Stimulated activated CD8-positive, alpha-beta memory T cell treated with anti-CD3 and anti-CD28 coated beads, Interleukin-4, amount 100 ng/mL, for 48 hours (primary cell): ENCODE measurements at regions not wholly inside any gene's neighbourhood (a gene's known extent, or its start where the extent isn't known, plus 50 kb on each side); places are given as distances from the start of the nearest gene placed in this dataset.

ENCODE experiments used
- DNase-seq: peaks from one replicate; pipeline ENCODE4 v3.0.0-alpha.2; 2020

DNA sequence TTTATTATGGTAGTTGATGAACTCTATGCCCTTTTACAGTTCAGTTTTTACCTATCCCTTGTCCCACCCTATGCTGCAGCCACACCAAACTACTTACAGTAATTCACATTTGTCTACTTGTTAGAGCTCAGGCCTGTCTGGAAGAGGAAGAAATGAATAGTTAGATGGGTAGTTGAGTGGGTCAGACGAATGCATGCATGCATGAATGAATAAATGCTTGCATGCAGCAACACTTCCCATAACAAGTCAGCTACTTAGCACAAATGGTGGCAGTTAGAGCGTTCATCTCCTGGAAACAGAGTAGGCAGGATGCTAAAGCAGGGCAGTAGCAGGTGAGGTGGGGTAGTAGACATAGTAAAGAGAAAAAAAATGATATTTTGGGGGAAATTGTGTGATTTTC, 322.3 kb downstream of the NDFIP2 start:
- no peak for DNase-seq

DNA sequence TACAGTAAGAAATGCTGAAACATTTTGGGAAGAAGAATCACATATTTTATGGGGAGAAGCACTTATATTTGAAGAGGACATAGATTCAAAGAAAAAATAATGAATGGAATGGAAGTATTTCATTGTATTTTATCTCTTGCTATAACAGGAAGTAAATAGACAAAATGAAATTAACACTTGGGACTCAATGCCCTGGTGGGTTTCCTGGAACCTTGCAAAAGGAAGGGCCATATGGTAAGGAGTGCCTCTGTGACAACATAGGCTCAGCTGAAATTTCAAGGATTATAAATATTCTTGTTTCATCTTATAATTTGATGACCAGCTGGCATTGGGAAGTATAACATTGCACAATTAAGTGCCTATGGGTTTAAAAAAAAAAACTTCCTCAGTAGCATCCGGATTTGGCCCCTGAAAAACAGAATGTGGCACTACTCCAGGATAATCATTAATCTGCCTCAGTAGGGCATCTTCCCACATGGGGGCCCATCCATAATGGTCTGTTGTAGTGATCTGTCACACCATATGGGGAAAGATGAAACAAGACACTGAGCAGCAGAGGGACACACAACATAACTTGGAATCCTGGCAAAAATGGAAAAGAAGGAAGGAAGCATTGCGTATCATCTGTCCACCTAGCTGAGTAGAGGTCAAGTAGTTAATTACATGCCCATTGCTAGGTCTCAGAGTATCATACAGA, 321.6 kb downstream of the NDFIP2 start:
- no peak for DNase-seq

DNA sequence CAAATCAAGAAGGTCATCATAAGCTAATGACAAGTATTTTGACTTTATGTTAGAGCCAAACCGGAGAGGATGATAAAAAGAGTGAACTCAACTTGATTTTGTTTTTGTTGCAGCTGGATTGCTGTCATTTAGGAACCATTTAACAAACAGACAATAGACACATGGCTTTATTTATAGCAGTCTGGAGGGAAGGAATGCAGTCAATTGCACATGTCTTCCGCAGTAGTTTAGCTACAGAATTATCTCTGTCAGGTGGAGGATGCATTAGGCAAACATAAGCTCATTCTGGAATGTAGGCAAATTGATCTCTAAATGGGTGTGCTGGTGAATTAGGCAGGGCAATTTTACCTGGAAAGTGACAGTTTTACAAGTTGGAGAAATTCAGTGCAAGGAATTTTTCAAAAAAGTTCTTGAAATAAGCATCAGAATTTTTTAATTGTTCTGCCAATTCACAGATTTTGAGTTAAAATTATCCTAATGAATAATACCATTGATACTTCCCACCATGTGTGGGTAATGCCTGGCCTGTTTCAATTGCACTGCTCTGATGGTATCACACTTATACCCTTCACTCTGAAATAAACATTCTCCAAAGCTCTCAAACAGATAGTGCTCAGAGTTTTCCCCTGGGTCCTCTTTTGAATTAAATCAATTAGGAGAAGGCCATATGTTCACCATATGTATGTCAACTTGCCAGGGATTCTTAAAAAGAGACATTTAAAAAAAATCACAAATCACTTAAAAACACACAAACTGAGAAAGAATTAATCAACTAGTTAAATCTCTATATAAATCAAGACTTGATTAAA, 318.3 kb downstream of the NDFIP2 start:
- no peak for DNase-seq

DNA sequence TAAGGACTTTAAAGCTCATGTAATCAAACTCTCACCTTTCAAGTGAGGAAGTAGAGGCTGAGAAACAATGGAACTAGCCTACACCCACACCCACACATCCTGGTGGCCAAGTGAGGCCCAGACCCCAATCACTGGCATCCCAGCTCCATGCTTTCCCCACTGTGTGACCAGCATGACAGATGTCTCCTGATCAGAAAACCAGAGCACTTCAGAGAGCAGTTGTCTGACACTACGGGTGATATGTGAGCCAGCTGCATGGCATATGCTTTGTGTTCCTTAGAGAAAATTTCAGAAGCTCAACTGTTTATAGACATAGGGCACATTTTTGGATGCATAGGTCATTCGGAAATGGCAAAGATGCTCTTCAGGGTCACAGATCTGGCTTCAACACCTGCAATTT, 315.2 kb downstream of the NDFIP2 start:
- no peak for DNase-seq

DNA sequence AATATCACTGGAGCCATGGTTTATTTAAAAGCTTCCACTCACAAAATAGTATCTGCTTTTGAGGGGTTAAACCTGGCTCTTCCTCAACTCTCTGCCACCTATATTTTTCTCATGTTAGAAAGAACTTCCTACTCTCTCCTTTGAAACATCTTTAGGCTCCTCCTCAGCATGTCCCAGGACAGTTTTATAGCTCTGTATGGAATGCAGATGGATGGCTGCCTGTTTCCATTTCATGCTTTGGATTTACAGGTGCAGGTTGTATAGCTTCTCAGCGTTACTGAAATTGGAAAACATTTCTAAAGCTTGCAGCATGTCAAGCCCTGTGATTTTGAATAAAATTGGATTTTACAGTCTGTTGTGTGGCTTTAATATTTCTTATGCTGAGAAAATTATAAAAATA, 314.0 kb downstream of the NDFIP2 start:
- no peak for DNase-seq

DNA sequence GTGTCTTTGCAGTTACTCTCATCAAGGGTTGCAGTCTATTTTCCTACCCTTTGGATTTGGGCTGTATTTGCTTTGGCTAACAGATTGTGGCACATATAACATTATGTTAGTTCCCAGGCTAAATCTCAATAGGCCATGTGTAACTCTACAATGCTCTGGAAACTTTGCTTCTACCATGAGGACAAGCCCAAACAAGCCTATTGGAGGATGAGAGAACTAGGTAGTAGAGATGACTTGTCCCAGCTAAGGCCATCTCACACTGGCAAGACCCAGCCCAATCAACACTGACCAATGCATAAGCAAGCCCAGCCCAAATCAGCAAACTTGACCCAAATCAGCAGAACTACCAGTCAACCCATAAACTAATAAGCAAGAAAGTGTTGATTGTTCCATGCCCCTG, 311.8 kb downstream of the NDFIP2 start:
- no peak for DNase-seq

DNA sequence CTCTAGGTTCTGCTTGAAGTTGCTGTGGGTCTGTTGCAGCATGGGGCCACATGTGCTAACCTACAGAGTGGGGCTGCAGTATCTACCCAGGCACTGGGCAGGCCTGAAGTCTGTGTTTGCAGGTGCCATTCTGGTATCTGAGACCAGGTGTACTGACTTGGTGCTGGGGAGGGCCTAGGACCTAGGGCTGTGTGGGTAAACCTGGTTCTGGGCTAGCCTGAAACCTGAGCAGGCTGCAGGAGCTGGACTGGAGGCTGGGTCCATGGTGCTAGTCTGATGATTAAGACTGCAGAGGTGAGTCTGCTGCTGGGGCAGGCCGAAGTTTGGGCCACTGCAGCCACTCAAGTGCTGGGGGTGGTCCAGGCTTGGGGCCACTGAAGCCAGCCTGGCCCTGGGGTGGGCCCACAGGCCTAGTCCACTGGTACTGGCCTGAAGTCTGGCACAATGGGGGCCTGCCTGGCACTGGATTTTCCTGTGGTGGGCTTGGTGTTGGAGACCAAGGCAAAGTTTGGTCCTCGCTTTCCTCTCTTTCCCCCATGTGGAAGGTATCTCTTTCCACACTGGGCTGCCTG, 310.6 kb downstream of the NDFIP2 start:
- DNase-seq: no peak

DNA sequence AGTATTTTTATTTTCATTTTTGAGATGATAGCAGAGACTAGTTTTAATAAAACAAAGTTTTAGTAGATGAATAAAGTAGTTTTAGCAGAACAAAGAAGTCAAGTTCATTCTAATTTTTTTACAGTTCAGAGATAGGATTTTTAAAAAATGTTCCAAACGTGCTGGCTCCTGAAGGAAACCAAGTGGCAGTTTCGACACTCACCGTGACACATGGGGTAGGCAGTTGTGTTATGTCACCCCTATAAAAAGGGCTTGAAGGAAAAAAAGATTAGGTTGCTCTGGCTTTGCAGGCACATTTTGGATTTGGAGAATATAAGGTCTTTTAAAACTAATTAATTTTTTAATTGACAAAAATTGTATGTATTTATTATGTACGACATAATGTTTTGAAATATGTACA, 305.2 kb downstream of the NDFIP2 start:
- no peak for DNase-seq

DNA sequence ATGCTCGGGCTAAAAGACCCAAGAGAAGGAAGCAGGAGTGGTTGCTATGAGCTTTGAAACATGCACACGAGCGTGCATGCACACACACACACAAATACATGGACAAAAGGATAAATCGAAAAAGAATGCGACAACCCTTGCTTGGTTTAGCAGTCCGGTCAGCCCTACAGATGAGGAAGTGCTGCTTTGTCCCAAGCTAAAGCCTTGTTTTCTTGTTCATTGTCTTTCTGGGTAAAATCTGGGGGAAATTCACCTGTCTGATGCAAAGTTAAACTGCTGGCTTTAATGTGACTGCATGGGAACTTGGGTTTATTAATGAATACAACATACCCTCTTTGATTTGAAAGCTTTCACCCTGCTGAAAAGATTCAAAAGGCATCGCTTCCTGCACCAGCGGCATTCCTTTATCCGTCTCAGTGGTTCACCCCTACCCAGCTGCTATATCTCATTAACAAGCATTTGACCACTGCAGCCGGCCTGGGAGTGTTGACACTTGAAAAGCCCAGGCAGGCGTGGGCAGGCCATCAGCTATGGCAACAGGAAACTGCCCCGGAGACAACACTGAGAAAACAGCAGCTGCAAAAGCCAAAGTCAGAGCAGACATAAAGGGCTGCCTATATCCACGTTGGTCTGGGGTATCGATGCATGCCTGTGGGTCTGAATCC, 301.7 kb downstream of the NDFIP2 start:
- no peak for DNase-seq

DNA sequence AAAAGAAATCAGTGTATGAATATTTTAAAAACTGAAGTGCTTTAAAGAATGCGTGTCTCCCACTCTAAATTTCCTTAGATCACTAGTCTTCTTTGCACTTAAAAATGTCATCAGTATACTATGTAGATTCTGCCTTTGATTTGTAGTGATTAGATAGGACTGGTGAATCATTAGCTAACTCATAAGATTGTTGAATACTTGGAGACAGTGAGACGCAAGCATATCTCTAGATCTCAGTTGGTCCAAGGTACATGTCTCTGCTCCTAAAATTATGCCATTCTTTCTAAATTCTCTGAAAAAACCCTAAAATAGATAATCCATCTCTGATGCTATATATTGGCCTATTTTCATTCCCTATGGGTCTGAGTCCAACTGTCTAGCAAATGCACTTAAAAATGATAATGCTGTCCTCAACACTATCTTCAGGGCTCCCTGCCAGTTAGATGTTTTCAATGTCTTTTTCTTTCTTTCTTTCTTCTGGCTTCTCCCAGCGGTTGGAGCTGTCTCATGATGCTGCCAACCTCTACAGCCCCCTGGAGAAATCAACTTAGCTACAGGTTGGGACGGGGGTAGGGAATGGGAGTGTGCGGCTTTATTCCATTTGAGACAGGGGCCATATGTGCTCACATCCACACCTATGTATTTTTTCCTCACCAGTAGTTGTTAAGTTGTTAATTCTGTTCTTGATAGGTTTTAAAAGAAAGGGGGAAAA, 301.0 kb downstream of the NDFIP2 start:
- DNase-seq: no peak

DNA sequence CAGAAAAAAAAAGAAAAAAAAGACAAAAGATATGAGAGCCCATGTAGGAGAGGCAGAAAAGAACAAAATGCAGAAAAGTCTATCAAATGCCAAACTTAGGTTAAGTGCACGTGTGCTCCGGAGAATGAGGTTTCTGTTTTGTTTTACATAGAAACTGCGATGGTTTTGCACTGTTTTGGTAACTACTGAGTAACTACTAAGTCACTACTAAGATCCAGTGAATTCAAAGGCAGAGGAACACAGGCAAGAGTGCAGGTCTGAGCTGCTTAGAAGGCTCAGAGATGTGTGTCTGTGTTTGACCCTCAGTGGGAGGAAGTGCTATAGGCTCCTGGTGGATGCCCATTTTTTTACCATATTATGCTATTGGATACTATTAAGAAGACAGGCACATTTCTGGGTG, 299.3 kb downstream of the NDFIP2 start:
- no peak for DNase-seq

DNA sequence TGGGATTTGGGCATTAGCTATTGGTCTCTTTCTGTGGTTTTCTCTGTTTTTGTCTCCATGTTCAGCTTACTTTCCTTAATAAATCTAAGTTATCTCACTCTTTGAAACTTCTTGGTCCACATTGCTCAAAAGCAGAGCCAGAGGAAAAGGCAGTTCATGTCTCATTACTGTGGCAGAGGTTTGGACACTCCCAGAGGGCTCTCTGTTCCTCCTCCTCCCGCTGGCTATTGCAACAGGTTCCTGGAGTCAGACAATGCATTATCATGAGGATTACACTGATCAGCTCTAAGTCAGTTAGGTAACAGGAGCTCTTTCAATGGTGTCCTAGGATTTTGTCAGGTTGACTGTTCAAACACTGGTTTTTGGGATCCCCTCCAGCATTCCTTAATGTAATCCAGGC, 298.8 kb downstream of the NDFIP2 start:
- DNase-seq: no peak

DNA sequence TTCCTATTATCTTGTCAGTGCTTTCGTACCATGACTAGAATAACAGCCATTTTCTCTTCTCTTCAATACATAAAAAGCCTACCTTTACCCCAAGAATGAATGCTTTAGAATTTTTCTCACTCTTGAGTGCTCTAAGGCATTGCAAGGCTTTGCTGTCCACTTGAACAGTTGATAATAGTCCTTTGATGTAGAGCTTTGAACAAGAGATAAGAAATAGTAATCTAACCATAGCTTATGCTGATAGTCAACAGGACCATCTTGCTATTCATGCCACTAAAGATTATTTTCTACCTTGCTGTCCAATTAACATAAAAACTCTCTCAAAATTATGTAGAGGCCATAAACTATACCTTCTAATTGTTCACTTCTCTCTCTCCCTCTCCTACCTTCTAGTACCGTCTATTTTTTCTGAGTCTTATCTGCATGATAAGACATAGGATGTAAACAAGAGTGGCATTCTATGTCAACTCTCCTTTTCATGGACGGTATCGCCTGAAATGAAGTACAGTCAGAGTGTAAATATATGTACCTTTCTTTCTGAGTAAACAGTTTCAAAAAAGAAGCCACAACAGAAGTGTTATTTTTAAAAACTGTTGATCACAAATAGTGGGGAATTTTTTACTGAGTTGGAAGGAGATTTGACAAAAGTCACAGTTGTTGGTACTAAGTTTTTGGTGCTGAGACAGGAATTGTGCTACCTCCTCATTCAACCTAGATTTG, 297.9 kb downstream of the NDFIP2 start:
- DNase-seq: no peak

DNA sequence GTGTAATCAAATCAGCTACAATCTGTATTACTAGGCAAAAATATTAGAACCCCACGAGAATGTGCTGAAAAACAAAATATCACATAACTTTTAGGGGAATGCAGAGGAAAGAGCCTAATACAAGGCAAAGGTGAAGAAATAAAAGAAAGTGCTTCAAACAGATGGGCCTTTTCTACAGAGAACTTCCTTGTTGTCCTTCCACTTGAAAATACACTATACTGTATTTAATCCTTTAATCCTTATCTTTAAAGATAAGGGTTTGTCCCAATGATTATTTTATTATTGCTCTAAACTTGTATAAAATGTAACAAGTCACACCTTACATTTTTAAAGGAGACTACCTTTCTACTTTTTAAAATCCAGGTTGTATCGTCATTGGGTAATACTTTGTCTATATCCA, 296.5 kb downstream of the NDFIP2 start:
- DNase-seq: no peak

DNA sequence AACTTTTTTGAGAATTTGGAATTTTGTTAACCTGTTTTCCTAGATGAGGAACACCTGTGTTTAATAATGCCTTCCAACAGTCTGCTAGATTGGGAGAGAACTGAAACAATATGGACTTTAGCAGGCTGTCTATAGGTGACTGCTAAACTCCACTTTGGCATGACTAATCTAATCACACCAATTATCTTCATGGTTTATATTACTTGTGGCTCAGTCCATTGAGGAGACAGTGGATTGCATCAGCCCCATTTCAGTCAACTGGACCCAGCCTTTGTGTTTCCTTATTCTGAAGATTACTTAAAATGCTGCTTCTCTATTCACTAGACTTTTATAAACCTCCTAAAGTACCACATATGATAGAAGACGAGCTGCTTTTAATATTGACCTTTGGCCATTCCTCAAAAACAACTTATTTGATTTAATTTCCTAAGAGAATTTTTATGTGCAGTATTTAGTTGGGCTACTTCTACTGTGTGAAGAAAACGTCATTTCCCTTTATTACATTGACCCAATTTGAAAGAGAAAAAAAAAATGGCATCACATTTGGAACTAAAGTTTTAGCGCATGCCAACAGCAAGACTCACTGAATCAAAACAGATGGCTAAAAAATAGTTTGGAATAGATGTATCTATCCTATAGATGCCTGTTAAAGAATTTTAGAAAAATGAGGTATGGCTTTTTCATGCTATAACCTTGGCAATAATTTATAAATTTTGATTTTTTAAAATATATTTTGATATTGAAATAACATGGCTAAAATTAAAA, 295.8 kb downstream of the NDFIP2 start:
- no peak for DNase-seq

DNA sequence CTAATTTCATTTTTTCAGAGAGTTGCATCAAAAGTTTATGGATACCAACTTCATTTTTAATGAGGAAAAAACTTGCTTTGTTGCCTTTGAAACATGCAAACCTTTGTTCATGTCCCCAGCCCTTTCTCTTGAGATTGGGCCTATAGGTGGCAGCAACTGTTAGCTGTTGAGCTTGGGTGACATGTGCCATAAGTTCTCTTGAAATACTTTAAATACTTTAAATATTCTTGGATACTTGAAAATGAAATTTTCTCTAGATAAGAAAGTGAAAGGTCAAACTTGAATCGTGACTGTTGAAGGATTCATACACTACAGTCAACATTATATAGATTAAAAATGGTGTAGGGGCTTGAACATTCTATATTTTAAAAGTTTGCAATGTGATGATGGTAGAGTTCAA, 294.9 kb downstream of the NDFIP2 start:
- DNase-seq: no peak

DNA sequence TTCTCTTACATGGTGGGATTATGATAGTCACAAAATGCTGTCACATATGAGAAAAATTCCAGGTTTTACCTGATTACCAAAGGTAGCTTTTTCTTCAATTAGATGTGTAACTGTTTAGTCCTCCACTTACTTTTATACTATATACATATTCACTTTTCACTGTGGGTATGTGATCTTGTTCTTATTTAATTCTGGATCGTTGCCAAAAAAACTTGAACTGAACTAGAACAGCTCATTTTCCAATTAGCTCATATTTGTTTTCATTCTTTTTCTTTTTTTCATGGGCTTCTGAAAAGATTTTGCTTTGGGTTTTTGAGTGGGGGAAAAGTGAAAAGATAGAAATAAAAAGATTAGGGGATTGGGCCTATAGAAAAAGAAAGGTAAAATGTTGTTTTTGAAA, 291.9 kb downstream of the NDFIP2 start:
- DNase-seq: no peak

DNA sequence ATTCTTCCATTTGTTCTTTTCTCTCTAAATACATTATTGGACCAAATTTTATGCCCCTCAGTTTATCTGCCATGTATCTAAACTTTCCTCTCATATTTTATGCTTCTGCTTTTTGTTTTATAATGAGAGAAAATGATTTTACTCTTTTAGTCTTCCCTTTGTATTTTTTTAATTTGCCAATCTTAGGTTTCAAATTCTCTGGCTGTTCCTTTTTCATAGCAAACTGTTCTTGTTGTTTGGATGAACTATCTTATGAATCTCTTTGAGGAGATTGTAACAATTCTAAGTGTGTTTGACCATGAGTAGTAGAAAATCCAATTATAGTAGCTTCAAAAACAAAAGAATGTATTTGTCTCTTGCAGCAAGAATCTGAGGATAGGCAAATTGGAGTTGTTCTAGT, 290.5 kb downstream of the NDFIP2 start:
- DNase-seq: no peak

DNA sequence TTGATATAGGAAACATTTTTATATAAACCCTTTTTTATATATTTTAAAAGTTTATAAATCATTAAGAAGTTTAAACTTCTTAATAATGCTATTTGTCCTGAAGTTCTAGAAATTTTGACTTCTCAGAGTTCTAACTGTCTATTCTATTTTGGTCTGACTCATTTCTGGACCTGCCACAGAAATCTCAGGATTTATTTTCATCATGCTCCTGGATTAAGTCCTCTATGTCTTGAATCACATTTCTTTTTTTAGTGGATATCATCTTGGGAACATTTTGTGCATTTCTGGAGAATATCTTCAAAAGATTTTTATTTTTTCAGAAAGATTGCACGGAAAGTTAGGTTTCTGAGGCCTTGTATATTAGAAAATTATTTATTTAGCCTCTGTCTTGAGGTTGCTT, 289.1 kb downstream of the NDFIP2 start:
- DNase-seq: no peak

DNA sequence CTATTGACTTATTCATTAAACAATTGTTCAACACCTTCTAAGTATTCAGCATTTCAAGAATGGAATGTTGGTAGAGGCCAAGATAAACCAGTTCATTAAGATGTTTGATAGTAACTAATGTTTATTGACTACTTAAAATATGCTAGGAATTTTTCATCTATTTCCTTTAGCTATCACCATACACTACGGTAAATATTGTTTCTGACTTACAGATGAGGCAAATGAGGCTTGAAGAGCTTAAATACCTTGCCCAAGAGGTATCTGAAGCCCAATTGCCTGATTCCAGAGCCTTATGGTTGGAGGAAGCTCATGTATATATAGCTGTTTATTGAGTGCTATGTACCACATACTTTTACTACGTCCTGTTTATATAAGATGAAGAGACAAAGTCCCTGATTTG, 286.2 kb downstream of the NDFIP2 start:
- DNase-seq: no peak

DNA sequence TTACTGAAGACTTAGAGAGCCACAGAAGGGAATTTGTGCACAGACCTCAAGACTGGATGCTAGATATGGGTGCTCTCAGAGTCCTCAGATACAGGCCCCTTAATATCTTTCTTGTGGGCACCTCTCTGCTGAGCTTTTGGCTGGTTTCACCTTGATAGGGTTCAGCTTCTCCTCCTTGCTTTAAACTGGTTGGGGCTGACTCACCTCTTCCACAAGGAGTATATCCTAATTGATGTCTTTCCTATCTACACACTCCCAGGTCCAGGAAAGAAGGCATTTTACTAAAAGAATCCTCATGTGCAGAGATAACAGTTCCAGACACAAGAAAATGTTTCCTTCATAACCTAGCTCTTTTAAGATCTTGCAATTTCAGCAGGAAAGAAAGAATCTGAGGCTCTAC, 284.4 kb downstream of the NDFIP2 start:
- DNase-seq: no peak
